ENCODE measurements at regions not wholly inside any gene's neighbourhood (a gene's known extent, or its start where the extent isn't known, plus 50 kb on each side); places are given as distances from the start of the nearest gene placed in this dataset.
"Not testable (repeated sequence)": the region's sequence is repeated elsewhere in the genome, so short reads cannot be mapped to it uniquely, and the experiment has no call there.

DNA sequence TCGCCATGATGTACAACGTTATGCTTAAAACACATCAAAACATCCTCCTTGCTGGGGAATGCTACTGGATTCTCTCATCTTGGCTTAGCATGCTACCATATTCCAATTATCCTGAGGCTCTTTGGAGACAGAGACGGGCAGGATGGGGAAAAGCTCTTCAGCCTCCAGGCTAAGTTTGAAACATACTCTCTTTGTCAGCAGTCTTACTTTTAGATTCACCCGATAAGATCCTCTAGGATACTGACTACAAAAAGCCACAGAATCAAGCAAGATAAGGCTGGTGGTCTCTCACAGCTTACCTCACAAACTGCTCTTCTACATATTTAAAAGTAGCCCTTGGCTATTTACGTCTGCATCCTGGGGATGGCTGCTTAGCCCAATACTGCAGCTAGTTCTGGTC, 72.8 kb upstream of the LRCH1 start:
- ChIA-PET CTCF (no interaction called here), POLR2A (no interaction called here)
- H3K27ac Mint-ChIP-seq, result no peak overlapping the region
- no peak overlapping the region for H3K4me3 Mint-ChIP-seq
- peaks cover 1% of the 10 kb centered on the region for H3K27me3 Mint-ChIP-seq
- intact Hi-C loops (cut with micrococcal nuclease), result no loop called here
- H3K4me1 Mint-ChIP-seq (ENCODE audit: low read depth), result no peaks in the 10 kb centered on the region
- peaks cover 21% of the 10 kb centered on the region for H3K9me3 Mint-ChIP-seq
- H3K36me3 Mint-ChIP-seq, result no peaks in the 10 kb centered on the region
- DNase-seq, result no peak

DNA sequence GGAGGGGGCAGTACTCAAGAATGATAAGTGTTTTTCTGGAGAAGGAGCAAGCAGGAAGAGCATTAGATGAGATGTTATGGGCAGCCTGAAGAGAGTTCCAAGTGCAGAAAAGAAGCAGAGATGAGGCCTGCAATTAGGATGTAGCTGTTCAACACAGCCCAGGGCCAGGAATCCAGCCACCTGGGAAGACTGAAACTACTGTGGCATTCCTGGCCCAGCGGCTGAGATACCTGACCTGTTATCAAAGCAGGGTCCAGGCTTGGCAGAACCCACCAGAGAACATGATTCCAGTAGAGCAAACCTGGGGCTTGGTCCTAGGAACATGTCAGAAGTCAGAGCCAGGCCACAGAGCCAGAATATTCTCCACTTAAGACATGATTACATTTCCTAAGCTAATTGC, 73.3 kb upstream of the LRCH1 start:
- H3K9me3 Mint-ChIP-seq, result peaks cover 17% of the 10 kb centered on the region
- H3K27ac Mint-ChIP-seq, result no peak overlapping the region
- no peaks in the 10 kb centered on the region for H3K4me1 Mint-ChIP-seq (ENCODE audit: low read depth)
- intact Hi-C loops (cut with micrococcal nuclease), result no loop called here
- H3K27me3 Mint-ChIP-seq, result peaks cover 1% of the 10 kb centered on the region
- POLR2A ChIA-PET, result no interaction called here
- H3K4me3 Mint-ChIP-seq, result no peak overlapping the region
- H3K36me3 Mint-ChIP-seq, result no peaks in the 10 kb centered on the region
- DNase-seq, result no peak
- CTCF ChIA-PET, result no interaction called here

DNA sequence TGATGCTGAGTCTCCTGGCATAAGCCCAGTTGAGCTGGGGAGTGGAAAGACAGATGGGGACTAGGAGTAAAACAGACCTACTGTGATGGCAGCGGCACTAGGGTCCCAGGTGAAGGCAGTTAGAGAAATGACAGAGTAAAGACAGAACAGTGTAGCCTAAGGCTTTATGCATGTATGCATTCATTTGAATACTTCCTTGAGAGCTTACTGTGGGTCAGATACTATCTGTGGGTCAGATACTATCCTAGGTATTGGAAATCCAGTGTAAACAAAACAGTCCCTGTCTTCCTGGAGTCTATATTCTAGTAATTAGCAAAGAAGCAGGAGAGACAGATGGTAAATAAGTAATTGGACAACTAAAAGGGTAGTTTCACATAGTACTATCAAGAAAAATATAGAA, 73.7 kb upstream of the LRCH1 start:
- H3K36me3 Mint-ChIP-seq, result no peaks in the 10 kb centered on the region
- POLR2A ChIA-PET, result no interaction called here
- H3K9me3 Mint-ChIP-seq, result peaks cover 13% of the 10 kb centered on the region
- intact Hi-C loops (cut with micrococcal nuclease), result no loop called here
- no peaks in the 10 kb centered on the region for H3K4me1 Mint-ChIP-seq (ENCODE audit: low read depth)
- no peak overlapping the region for H3K4me3 Mint-ChIP-seq
- CTCF ChIA-PET, result no interaction called here
- peaks cover 1% of the 10 kb centered on the region for H3K27me3 Mint-ChIP-seq
- no peak overlapping the region for H3K27ac Mint-ChIP-seq
- no peak for DNase-seq

DNA sequence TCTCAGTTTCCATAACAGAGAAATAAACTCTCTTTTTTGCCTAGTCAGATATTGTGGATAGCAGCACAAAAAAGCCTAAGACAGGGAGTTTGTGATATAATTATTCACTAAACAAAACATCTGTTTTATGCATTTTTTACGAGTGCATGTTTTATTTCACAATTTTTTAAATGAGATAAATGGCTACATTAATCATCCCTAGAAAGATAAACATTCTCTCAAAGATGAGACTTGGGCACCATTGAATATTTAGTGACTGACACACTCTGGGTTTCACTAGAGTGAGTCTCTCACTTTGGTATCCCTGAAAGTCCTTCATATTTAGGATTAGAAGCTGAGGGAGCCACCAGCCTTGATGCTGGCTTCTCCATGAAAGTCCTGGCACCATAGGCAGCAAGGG, 74.3 kb upstream of the LRCH1 start:
- intact Hi-C loops (cut with micrococcal nuclease), result no loop called here
- CTCF ChIA-PET, result no interaction called here
- Mint-ChIP-seq H3K4me1 (ENCODE audit: low read depth) (no peaks in the 10 kb centered on the region), H3K27me3 (peaks cover 1% of the 10 kb centered on the region), H3K36me3 (no peaks in the 10 kb centered on the region), H3K27ac (no peak overlapping the region), H3K9me3 (peaks cover 7% of the 10 kb centered on the region), H3K4me3 (no peak overlapping the region)
- DNase-seq, result no peak
- POLR2A ChIA-PET, result no interaction called here

DNA sequence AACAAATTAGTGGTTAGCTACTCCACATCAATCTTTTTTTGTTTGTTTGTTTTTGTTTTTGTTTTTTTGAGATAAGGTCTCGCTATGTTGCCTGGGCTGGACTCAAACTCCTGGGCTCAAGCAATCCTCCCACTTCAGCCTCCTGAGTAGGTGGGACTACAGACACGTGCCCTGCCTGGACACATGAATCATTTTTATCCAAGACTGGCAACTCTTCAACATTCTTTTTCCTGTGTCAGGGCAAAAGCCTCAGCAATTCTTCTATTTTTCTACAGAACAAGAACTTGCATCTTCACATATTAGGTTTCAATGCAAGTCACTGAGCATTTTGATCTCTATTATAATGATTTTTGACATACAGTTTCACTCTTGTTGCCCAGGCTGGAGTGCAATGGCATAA, 76.8 kb upstream of the LRCH1 start:
- H3K4me1 Mint-ChIP-seq (ENCODE audit: low read depth), result no peaks in the 10 kb centered on the region
- intact Hi-C loops (cut with micrococcal nuclease), result no loop called here
- POLR2A ChIA-PET, result no interaction called here

DNA sequence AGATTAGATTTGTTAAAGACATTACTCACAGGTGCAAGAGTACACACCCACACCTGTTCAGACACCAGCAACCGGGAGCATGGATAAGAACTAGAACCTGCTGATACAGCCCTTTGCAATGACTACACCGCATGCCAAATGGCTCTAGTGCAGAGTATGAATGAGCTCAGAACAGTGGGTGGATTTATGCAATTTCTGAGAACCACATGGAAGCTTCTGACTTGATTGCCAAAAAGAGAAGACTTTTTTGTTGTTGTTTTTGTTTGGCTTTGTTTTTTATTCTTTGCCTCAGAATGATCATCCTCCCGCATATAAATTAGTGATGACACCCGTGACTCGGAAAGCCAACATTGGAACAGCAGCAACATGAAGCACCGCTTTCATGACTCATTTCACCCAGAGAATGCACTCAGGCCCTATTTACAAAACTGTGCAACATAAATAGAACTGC, 77.4 kb upstream of the LRCH1 start:
- H3K4me1 Mint-ChIP-seq (ENCODE audit: low read depth), result no peaks in the 10 kb centered on the region
- no peak overlapping the region for H3K27ac Mint-ChIP-seq
- H3K4me3 Mint-ChIP-seq, result no peak overlapping the region
- DNase-seq, result no peak
- POLR2A ChIA-PET, result no interaction called here
- H3K27me3 Mint-ChIP-seq, result peaks cover 1% of the 10 kb centered on the region
- intact Hi-C loops (cut with micrococcal nuclease), result no loop called here
- CTCF ChIA-PET, result interaction anchor here (0.6 kb wide), 1 partner anchor 21 kb away, joined by 3 read pairs; no protein-coding TSS in a partner anchor
- H3K9me3 Mint-ChIP-seq, result no peaks in the 10 kb centered on the region
- no peaks in the 10 kb centered on the region for H3K36me3 Mint-ChIP-seq

More for the DNA sequence above, 76.8 kb upstream of the LRCH1 start:
- Mint-ChIP-seq H3K36me3 (no peaks in the 10 kb centered on the region), H3K27me3 (peaks cover 1% of the 10 kb centered on the region), H3K27ac (no peak overlapping the region), H3K9me3 (no peaks in the 10 kb centered on the region), H3K4me3 (no peak overlapping the region)
- CTCF ChIA-PET, result no interaction called here
- no peak for DNase-seq

DNA sequence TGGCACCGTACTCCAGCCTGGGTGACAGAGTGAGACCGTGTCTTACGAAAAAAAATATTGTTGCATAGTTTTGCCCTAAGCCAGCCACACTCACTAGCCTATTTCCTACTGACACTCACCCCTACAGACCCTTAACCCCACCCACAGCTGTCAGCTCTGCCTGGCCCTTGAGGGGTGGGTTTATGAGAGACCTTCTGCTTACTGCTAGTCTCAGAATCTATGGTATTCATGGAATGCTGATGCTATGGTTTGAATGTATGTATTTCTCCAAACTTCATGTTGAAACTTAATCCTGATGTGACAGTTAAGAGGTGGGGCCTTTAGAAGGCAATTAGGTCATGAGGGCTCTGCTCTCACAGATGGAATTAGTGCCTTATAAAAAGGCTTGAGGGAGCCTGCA, 79.2 kb upstream of the LRCH1 start:
- Mint-ChIP-seq H3K36me3 (no peaks in the 10 kb centered on the region), H3K4me3 (no peak overlapping the region), H3K27me3 (peaks cover 1% of the 10 kb centered on the region), H3K9me3 (no peaks in the 10 kb centered on the region), H3K27ac (no peak overlapping the region), H3K4me1 (ENCODE audit: low read depth) (no peaks in the 10 kb centered on the region)
- intact Hi-C loops (cut with micrococcal nuclease), result no loop called here
- no peak for DNase-seq
- CTCF ChIA-PET, result no interaction called here
- POLR2A ChIA-PET, result no interaction called here

DNA sequence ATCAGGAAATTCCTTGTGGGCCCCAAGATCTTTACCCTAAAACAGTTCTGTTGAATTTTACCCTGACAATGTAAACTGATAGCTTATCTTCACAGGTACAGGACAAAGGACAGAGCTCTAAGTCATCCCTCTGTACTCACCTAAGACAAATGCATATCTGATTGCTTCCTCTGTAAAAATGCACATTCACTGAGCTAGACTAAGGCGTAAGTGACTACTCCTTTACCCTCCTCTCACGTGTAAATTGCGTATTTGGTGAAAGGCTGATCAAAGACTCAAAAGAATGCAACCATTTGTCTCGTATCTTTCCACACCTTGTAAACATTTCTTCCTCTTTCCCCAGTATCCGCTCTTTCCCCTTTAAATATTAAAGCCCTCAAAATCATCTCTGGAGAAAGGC, 80.6 kb upstream of the LRCH1 start:
- intact Hi-C loops (cut with micrococcal nuclease), result no loop called here
- Mint-ChIP-seq H3K27me3 (peaks cover 1% of the 10 kb centered on the region), H3K4me3 (no peak overlapping the region), H3K4me1 (ENCODE audit: low read depth) (no peaks in the 10 kb centered on the region), H3K36me3 (no peaks in the 10 kb centered on the region), H3K27ac (no peak overlapping the region), H3K9me3 (no peaks in the 10 kb centered on the region)
- DNase-seq, result no peak
- CTCF ChIA-PET, result no interaction called here
- POLR2A ChIA-PET, result no interaction called here

DNA sequence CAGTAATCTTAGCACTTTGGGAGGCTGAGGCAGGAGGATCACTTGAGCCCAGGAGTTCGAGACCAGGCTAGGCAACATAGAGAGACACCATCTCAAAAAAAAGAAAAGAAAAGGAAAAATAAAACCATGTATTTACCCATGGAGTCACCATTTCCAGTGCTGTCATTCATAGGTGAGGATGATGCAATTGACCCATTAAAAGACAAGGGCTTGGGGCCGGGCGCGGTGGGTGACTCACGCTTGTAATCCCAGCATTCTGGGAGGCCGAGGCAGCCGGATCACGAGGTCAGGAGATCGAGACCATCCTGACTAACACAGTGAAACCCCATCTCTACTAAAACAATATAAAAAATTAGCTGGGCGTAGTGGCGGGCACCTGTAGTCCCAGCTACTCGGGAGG, 82.6 kb upstream of the RUBCNL start:
- CTCF ChIA-PET; H3K4me3 Mint-ChIP-seq; intact Hi-C loops (cut with micrococcal nuclease); H3K27ac Mint-ChIP-seq; POLR2A ChIA-PET; H3K27me3 Mint-ChIP-seq; H3K9me3 Mint-ChIP-seq; H3K36me3 Mint-ChIP-seq; DNase-seq; H3K4me1 Mint-ChIP-seq (ENCODE audit: low read depth): not testable (repeated sequence)

DNA sequence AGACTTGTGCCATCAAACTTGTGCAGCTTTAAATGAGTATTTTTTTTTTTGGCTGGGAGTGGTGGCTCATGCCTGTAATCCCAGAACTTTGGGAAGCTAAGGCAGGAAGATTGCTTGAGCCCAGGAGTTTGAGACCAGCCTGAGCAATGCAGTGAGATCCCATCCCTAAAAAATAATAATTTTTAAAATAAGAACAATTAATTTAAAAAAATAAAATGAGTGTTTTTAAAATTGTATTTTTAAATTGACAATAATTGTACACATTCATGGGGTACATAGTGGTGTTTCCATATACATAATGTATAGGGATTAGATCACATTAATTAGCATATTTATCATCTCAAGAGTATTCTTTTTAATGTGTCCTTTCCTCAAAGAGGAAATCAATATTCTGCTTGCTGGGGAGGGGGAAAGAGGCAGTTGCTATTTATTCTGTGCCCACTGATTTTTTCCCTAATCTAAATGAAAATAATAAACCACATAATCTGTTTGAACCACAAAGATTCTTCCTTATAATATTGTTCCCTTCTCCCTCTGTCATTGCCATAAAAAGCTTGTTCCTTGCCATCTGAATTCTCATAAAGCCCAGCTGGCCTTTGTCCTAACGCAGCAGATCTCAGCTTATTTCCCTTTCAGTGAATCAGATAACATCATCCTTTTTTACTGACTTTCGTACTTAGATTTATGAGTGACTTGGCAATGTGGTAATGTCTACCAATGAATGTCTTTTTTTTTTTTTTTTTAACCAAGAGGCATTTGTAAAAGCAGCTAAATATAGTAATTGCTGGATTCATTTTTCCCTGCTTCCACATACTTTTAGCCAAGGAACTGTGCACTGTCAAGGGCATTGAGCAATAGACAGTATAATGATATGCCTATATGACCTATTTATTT, 81.8 kb upstream of the RUBCNL start:
- Mint-ChIP-seq H3K4me1 (ENCODE audit: low read depth) (no peaks in the 10 kb centered on the region), H3K27ac (no peak overlapping the region), H3K36me3 (no peaks in the 10 kb centered on the region), H3K27me3 (no peaks in the 10 kb centered on the region), H3K4me3 (no peak overlapping the region), H3K9me3 (no peaks in the 10 kb centered on the region)
- no peak for DNase-seq
- intact Hi-C loops (cut with micrococcal nuclease), result no loop called here
- CTCF ChIA-PET, result no interaction called here
- POLR2A ChIA-PET, result no interaction called here

DNA sequence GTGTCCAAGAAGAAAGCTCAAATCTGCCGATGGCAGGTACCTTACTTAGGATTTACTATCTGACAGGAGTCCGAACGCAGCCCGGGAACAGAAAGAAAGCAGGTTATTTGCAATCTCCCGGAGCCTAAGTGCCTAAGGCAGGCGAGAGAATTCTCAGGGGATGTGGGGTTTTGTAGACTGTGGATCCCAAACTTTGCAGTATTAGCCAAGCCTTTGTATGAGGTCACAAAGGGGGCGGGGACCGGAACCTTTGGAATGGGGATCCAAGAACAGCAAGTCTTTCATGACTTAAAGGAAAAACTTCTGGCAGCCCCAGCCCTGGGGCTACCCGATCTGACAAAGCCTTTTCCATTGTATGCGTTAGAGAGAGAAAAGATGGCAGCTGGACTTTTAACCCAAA, 80.6 kb upstream of the RUBCNL start:
- intact Hi-C loops (cut with micrococcal nuclease); CTCF ChIA-PET; DNase-seq; H3K27me3 Mint-ChIP-seq; H3K9me3 Mint-ChIP-seq; H3K27ac Mint-ChIP-seq; H3K4me3 Mint-ChIP-seq; POLR2A ChIA-PET; H3K36me3 Mint-ChIP-seq; H3K4me1 Mint-ChIP-seq (ENCODE audit: low read depth): not testable (repeated sequence)

DNA sequence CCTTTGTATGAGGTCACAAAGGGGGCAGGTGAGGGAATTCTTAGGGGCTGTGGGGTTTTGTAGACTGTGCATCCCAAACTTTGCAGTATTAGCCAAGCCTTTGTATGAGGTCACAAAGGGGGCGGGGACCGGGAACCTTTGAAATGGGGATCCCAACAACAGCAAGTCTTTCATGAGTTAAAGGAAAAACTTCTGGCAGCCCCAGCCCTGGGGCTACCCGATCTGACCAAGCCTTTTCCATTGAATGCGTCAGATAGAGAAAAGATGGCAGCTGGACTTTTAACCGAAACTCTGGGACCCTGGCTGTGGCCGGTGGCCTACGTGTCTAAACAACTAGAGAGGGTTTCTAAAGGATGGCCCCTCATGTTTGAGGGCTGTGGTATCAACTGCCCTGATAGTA, 79.0 kb upstream of the RUBCNL start:
- CTCF ChIA-PET; H3K9me3 Mint-ChIP-seq; H3K4me1 Mint-ChIP-seq (ENCODE audit: low read depth); intact Hi-C loops (cut with micrococcal nuclease); DNase-seq; H3K27me3 Mint-ChIP-seq; POLR2A ChIA-PET; H3K4me3 Mint-ChIP-seq; H3K36me3 Mint-ChIP-seq; H3K27ac Mint-ChIP-seq: not testable (repeated sequence)

DNA sequence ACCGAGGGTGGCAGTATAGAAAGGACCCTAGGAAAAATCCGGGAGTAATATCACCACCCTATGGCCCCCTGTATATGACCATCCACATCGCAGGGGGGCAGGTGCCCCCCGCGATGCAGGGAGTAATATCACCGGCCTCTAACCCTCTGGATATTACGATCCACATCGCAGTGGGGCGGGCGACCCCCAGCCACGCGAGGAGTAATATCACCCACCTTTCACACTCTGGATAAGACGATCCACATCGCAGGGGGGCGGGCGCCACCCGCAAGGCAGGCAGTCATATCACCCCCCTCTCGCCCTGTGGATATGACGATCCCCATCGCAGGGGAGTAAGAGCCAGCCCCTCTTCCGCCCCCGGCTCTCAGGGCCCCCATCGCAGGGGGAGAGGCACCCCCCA, 76.7 kb upstream of the RUBCNL start:
- CTCF ChIA-PET, result no interaction called here
- Mint-ChIP-seq H3K27me3 (peaks cover 8% of the 10 kb centered on the region), H3K27ac (no peak overlapping the region), H3K4me3 (no peak overlapping the region), H3K36me3 (no peaks in the 10 kb centered on the region), H3K9me3 (peaks cover 5% of the 10 kb centered on the region), H3K4me1 (ENCODE audit: low read depth) (no peaks in the 10 kb centered on the region)
- intact Hi-C loops (cut with micrococcal nuclease), result no loop called here
- DNase-seq, result no peak
- POLR2A ChIA-PET, result no interaction called here
